Neuronal stem cell (in vitro differentiated cells): ENCODE measurements at regions not wholly inside any gene's neighbourhood (a gene's known extent, or its start where the extent isn't known, plus 50 kb on each side); places are given as distances from the start of the nearest gene placed in this dataset.

Experiments used
- DNase-seq: peaks from one replicate; pipeline ENCODE4 v3.0.0-alpha.2; 2013; ENCODE audit warnings: low spot score
- H2AFZ ChIP-seq: one replicate; pipeline ENCODE4 v1.6.1; 2013; ENCODE audit warnings: mild to moderate bottlenecking, low read length, inconsistent platforms
- H2AK5ac ChIP-seq: 2 replicates; pipeline ENCODE4 v1.6.1; 2013; ENCODE audit warnings: low read depth, mild to moderate bottlenecking, inconsistent platforms, low read length, moderate library complexity, mixed read lengths
- H2BK120ac ChIP-seq: 2 replicates; pipeline ENCODE4 v1.6.1; 2013; ENCODE audit warnings: low read depth, mild to moderate bottlenecking, inconsistent platforms, low read length, moderate library complexity, mixed read lengths
- H2BK12ac ChIP-seq: one replicate; pipeline ENCODE4 v1.6.1; 2013; ENCODE audit warnings: low read length, inconsistent platforms
- H2BK15ac ChIP-seq: 2 replicates; pipeline ENCODE4 v1.6.1; 2013; ENCODE audit warnings: mild to moderate bottlenecking, low read length, inconsistent platforms, mixed read lengths
- H2BK5ac ChIP-seq: one replicate; pipeline ENCODE4 v1.6.1; 2013; ENCODE audit warnings: inconsistent platforms, mild to moderate bottlenecking, low read length, moderate library complexity
- H3K14ac ChIP-seq: one replicate; pipeline ENCODE4 v1.6.1; 2013; ENCODE audit warnings: low read length, inconsistent platforms
- H3K18ac ChIP-seq: 2 replicates; pipeline ENCODE4 v1.6.1; 2013; ENCODE audit warnings: low read length, inconsistent platforms
- H3K23ac ChIP-seq: 2 replicates; pipeline ENCODE4 v1.6.1; 2013; ENCODE audit warnings: low read depth, mild to moderate bottlenecking, mixed read lengths, low read length, inconsistent platforms; ENCODE audit not compliant: poor library complexity
- H3K27ac ChIP-seq: replicated peaks from 3 replicates; pipeline ENCODE4 v1.5.1; 2013; ENCODE audit warnings: low read length, inconsistent platforms
- H3K27me3 ChIP-seq, 3 experiments: 2 replicates each; pipeline ENCODE4 v1.6.1; 2013; ENCODE audit warnings: low read length in 3 of 3, mild to moderate bottlenecking in 2 of 3, inconsistent platforms in 1 of 3, low read depth in 1 of 3, mixed read lengths in 1 of 3, moderate library complexity in 1 of 3; ENCODE audit not compliant: control insufficient read depth in 3 of 3, insufficient read depth in 3 of 3
- H3K36me3 ChIP-seq, 2 donors: replicated peaks in 1 of 2; 2 replicates each; pipeline ENCODE4 v1.6.1; 2013; ENCODE audit warnings: low read length in 2 of 2; ENCODE audit not compliant: control insufficient read depth in 2 of 2, insufficient read depth in 2 of 2
- H3K4ac ChIP-seq: 2 replicates; pipeline ENCODE4 v1.6.1; 2013; ENCODE audit warnings: inconsistent platforms, mild to moderate bottlenecking, low read length, moderate library complexity
- H3K4me1 ChIP-seq, 2 donors: 1 replicate in 1 of 2; 2 replicates in 1 of 2; pipeline ENCODE4 v1.6.1; 2013; ENCODE audit warnings: low read length in 2 of 2, low read depth in 1 of 2; ENCODE audit not compliant: control insufficient read depth in 2 of 2, insufficient read depth in 1 of 2
- H3K4me2 ChIP-seq: one replicate; pipeline ENCODE4 v1.6.1; 2013; ENCODE audit warnings: mild to moderate bottlenecking, low read length, inconsistent platforms; ENCODE audit not compliant: insufficient read depth, poor library complexity, severe bottlenecking
- H3K4me3 ChIP-seq, 2 donors: 2 replicates each; pipeline ENCODE4 v1.5.1; 2013; ENCODE audit warnings: low read length in 2 of 2, mild to moderate bottlenecking in 2 of 2, inconsistent platforms in 1 of 2, moderate library complexity in 1 of 2
- H3K79me1 ChIP-seq: one replicate; pipeline ENCODE4 v1.6.1; 2013; ENCODE audit warnings: low read depth, mild to moderate bottlenecking, inconsistent platforms, low read length, moderate library complexity
- H3K9ac ChIP-seq: one replicate; pipeline ENCODE4 v1.6.1; 2013; ENCODE audit warnings: mild to moderate bottlenecking, low read depth, low read length, inconsistent platforms; ENCODE audit not compliant: poor library complexity
- H3K9me3 ChIP-seq, 2 donors: replicated peaks in 1 of 2; 2 replicates each; pipeline versions ENCODE3 to v1.6.1; 2013; ENCODE audit warnings: low read length in 2 of 2, mild to moderate bottlenecking in 2 of 2, inconsistent platforms in 1 of 2, low read depth in 1 of 2, mixed read lengths in 1 of 2, moderate library complexity in 1 of 2; ENCODE audit not compliant: control insufficient read depth in 2 of 2, insufficient read depth in 1 of 2
- H4K8ac ChIP-seq: one replicate; pipeline ENCODE4 v1.6.1; 2013; ENCODE audit warnings: low read depth, mild to moderate bottlenecking, inconsistent platforms, low read length, moderate library complexity
- H4K91ac ChIP-seq: one replicate; pipeline ENCODE4 v1.6.1; 2013; ENCODE audit warnings: low read length, low read depth, mild to moderate bottlenecking, inconsistent platforms; ENCODE audit not compliant: poor library complexity
- WGBS, 2 donors: extraction: QIAGEN DNeasy Blood & Tissue Kit; methylation state at CpG; one replicate each; pipeline ENCODE4 v1.1.7; 2013; ENCODE audit warnings: missing lambda C conversion rate in 2 of 2, mixed read lengths in 1 of 2; ENCODE audit not compliant: insufficient read length in 2 of 2, insufficient replicate concordance in 1 of 2; ENCODE audit errors: extremely low coverage in 2 of 2; 5-methylcytosine and 5-hydroxymethylcytosine counted together

DNA sequence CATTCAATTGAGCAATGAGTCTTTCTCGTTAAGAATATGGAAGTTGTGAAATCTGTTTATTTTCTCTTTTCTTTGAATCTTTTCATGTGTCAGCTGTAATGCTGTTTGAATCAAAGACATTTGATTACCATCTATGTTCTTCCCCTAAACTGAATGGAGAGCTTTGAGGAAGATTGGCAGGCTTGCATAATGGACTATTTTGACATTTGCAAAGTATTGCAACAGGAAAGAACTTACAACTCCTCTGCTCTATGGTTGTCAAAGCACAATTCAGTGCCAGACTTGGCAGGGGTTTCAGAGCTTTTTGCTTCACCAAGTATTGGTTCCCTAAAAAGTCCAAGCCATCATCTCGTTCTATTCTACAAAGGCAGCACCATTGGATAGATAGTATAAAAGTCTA lies 549.0 kb upstream of the NUDT12 start:
- Histone ChIP-seq H3K27me3 (no peaks in the 10 kb centered on the region), H3K23ac (no peak overlapping the region), H2BK12ac (no peak overlapping the region), H3K27ac (no peak overlapping the region), H3K14ac (no peak overlapping the region), H3K4me1 (peaks cover 0 to 3% of the 10 kb centered on the region in 2 donors), H2AFZ (no peak overlapping the region), H4K8ac (no peak overlapping the region), H3K9me3 (no peaks in the 10 kb centered on the region), H3K4me2 (no peak overlapping the region), H3K9ac (no peak overlapping the region), H3K18ac (no peak overlapping the region), H3K36me3 (no peaks in the 10 kb centered on the region), H2BK5ac (no peak overlapping the region), H4K91ac (no peak overlapping the region), H3K79me1 (no peaks in the 10 kb centered on the region), H3K4me3 (no peak overlapping the region), H2BK15ac (no peak overlapping the region), H2AK5ac (no peak overlapping the region), H3K4ac (no peak overlapping the region), H2BK120ac (no peak overlapping the region)
- WGBS, 2 donors, result no CpG with 5 or more reads among the region's 2 CpGs
- DNase-seq, result no peak

DNA sequence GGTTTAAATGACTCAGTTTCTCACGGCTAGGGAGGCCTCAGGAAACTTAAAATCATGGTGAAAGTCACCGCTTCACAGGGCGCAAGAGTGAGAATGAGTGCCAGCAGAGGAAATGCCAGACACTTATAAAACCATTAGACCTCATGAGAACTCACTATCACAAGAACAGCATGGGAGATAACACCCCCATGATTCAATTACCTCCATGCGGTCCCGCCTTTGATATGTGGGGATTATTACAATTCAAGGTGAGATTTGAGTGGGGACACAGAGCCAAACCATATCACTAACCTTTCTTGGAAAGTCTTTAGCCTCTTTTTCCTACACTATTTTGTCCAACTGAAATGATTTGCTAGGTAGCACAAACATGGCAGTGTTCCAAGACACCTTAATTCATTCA lies 533.9 kb upstream of the NUDT12 start:
- Histone ChIP-seq H4K91ac (no peak overlapping the region), H2BK5ac (no peak overlapping the region), H2AFZ (no peak overlapping the region), H3K4ac (no peak overlapping the region), H3K18ac (no peak overlapping the region), H3K14ac (no peak overlapping the region), H2BK12ac (no peak overlapping the region), H2BK15ac (no peak overlapping the region), H2AK5ac (no peak overlapping the region), H3K27ac (no peak overlapping the region), H3K4me1 (no peaks in the 10 kb centered on the region), H3K9ac (no peak overlapping the region), H3K4me3 (no peak overlapping the region), H3K36me3 (no peaks in the 10 kb centered on the region), H3K79me1 (no peaks in the 10 kb centered on the region), H4K8ac (no peak overlapping the region), H3K4me2 (no peak overlapping the region), H3K23ac (no peak overlapping the region), H3K9me3 (no peaks in the 10 kb centered on the region), H2BK120ac (no peak overlapping the region), H3K27me3 (no peaks in the 10 kb centered on the region)
- DNase-seq, result no peak
- WGBS, 2 donors, result no CpG with 5 or more reads among the region's 5 CpGs

GRCh38 chr5:104095527-104095926 lies 532.9 kb upstream of the NUDT12 start:
- DNase-seq, result no peak
- Histone ChIP-seq H3K79me1 (no peaks in the 10 kb centered on the region), H3K4me3 (no peak overlapping the region), H3K4ac (no peak overlapping the region), H2BK15ac (no peak overlapping the region), H3K36me3 (no peaks in the 10 kb centered on the region), H4K8ac (no peak overlapping the region), H3K27me3 (no peaks in the 10 kb centered on the region), H2AK5ac (no peak overlapping the region), H2BK5ac (no peak overlapping the region), H4K91ac (no peak overlapping the region), H2BK12ac (no peak overlapping the region), H3K4me1 (no peaks in the 10 kb centered on the region), H3K9me3 (no peaks in the 10 kb centered on the region), H3K18ac (peak overlapping the region; percentile 27), H3K4me2 (no peak overlapping the region), H2AFZ (no peak overlapping the region), H3K27ac (no peak overlapping the region), H3K23ac (no peak overlapping the region), H2BK120ac (no peak overlapping the region), H3K9ac (no peak overlapping the region), H3K14ac (no peak overlapping the region)
- WGBS, 2 donors, result no CpG with 5 or more reads among the region's 2 CpGs

GRCh38 chr5:104088876-104089778 lies 526.5 kb upstream of the NUDT12 start:
- no peaks in the 10 kb centered on the region for H3K36me3 ChIP-seq
- H2AFZ ChIP-seq, result peak overlapping the region; percentile 2
- no peak overlapping the region for H3K4me3 ChIP-seq
- no peak overlapping the region for H3K27ac ChIP-seq
- H2BK12ac ChIP-seq, result no peak overlapping the region
- no peaks in the 10 kb centered on the region for H3K9me3 ChIP-seq
- H3K79me1 ChIP-seq, result no peaks in the 10 kb centered on the region
- no peaks in the 10 kb centered on the region for H3K4me1 ChIP-seq
- H3K4me2 ChIP-seq, result no peak overlapping the region
- no peak overlapping the region for H2BK120ac ChIP-seq
- no peak overlapping the region for H3K23ac ChIP-seq
- H3K14ac ChIP-seq, result no peak overlapping the region
- no CpG with 5 or more reads among the region's 10 CpGs for WGBS, 2 donors
- H3K18ac ChIP-seq, result no peak overlapping the region
- H2AK5ac ChIP-seq, result no peak overlapping the region
- no peak overlapping the region for H4K91ac ChIP-seq
- H2BK15ac ChIP-seq, result no peak overlapping the region
- no peak overlapping the region for H2BK5ac ChIP-seq
- DNase-seq, result no peak
- no peak overlapping the region for H4K8ac ChIP-seq
- no peaks in the 10 kb centered on the region for H3K27me3 ChIP-seq
- H3K4ac ChIP-seq, result no peak overlapping the region
- no peak overlapping the region for H3K9ac ChIP-seq
